ENCODE measurements at regions not wholly inside any gene's neighbourhood (a gene's known extent, or its start where the extent isn't known, plus 50 kb on each side); places are given as distances from the start of the nearest gene placed in this dataset.

GRCh38 chr4:86443495-86443894 is 83.6 kb upstream of the MAPK10 start (continued):
- TF ChIP-seq TOE1 (IDR thresholded peaks at IDR 0.05; ENCODE audit: borderline replicate concordance) (no peak), TOE1 (CRISPR knock-in tag; IDR thresholded peaks at IDR 0.05; ENCODE audit: borderline replicate concordance, low read depth) (no peak), ZNF644 (tag; IDR thresholded peaks at IDR 0.05; ENCODE audit: low read depth) (no peak), DIDO1 (tag; IDR thresholded peaks at IDR 0.05; ENCODE audit: low read depth) (no peak)

GRCh38 chr4:86446996-86447395 is 87.1 kb upstream of the MAPK10 start:
- CTCF ChIA-PET (ENCODE audit: low intra/inter-chr PET ratio) = no interaction called here
- no peak for DNase-seq (ENCODE audit: extremely low read depth in 1 of 4, low spot score in 3 of 4)
- H3K36me3 ChIP-seq (ENCODE audit: control insufficient read depth, insufficient read depth, low read length) = no peaks in the 10 kb centered on the region
- BruUV-seq (replicated peaks) = no TSS peak
- intact Hi-C loops (cut with micrococcal nuclease) (no loop called here), in situ Hi-C loops (cut with MboI) (no loop called here)
- H3K27me3 ChIP-seq (ENCODE audit: control insufficient read depth in 2 of 2, insufficient read depth in 2 of 2, low read length in 2 of 2) = no peaks in the 10 kb centered on the region
- H3K79me2 ChIP-seq (ENCODE audit: control insufficient read depth, insufficient read depth, low read length) = no peaks in the 10 kb centered on the region
- no peak overlapping the region for H3K4me3 ChIP-seq
- POLR2A ChIA-PET = no interaction called here
- H3K4me2 ChIP-seq (ENCODE audit: insufficient read depth, low read length) = no peak overlapping the region
- no peaks in the 10 kb centered on the region for H4K20me1 ChIP-seq (replicated peaks; ENCODE audit: control insufficient read depth, insufficient read depth, low read length)
- H3K4me1 ChIP-seq (replicated peaks in 1 of 2; ENCODE audit: control insufficient read depth in 2 of 2, insufficient read depth in 2 of 2, low read length in 2 of 2) = no peaks in the 10 kb centered on the region
- no peak overlapping the region for H2AFZ ChIP-seq (ENCODE audit: low read depth, low read length)
- ATAC-seq = no peak
- no peaks in the 10 kb centered on the region for H3K9me3 ChIP-seq (replicated peaks; ENCODE audit: control insufficient read depth, insufficient read depth, low read depth, low read length)
- FAIRE-seq = no peak
- no peak overlapping the region for H3K9ac ChIP-seq (ENCODE audit: insufficient read depth in 1 of 2, low read depth in 2 of 2, low read length in 2 of 2)
- 2% methylated on average over 5 of the region's 5 CpGs for WGBS (ENCODE audit: insufficient coverage, low coverage, missing lambda C conversion rate)
- no peak overlapping the region for H3K27ac ChIP-seq (ENCODE audit: extremely low read depth, low read depth, low read length)
- no peaks in the 10 kb centered on the region for H3K9me1 ChIP-seq (ENCODE audit: control insufficient read depth, insufficient read depth, low read length)
- no peak for TF ChIP-seq NKRF (IDR thresholded peaks at IDR 0.05; ENCODE audit: borderline replicate concordance)
- no peak for TF ChIP-seq NELFE (IDR thresholded peaks at IDR 0.05; ENCODE audit: insufficient read depth, insufficient read length)
- no peak for TF ChIP-seq RAD21 (CRISPR knock-in tag; conservative IDR thresholded peaks at IDR 0.05 in 1 of 2, IDR thresholded peaks at IDR 0.05 in 1 of 2)
- TF ChIP-seq HDAC2 (IDR thresholded peaks at IDR 0.05) = no peak
- TF ChIP-seq SMARCA4 (IDR thresholded peaks at IDR 0.05) = no peak
- TF ChIP-seq CBFB (CRISPR knock-in tag; IDR thresholded peaks at IDR 0.05) = no peak
- no peak for TF ChIP-seq STAT6 (CRISPR knock-in tag; IDR thresholded peaks at IDR 0.05)
- TF ChIP-seq RFX5 (IDR thresholded peaks at IDR 0.05; ENCODE audit: low read depth, low read length) = no peak
- TF ChIP-seq FOXJ3 (CRISPR knock-in tag; IDR thresholded peaks at IDR 0.05) = no peak
- TF ChIP-seq RBM39 (optimal IDR thresholded peaks at IDR 0.05; ENCODE audit: low read depth, low read length) = no peak
- no peak for TF ChIP-seq CREB3 (tag; conservative IDR thresholded peaks at IDR 0.05; ENCODE audit: low read depth)
- TF ChIP-seq ZNF436 (CRISPR knock-in tag; IDR thresholded peaks at IDR 0.05) = no peak
- TF ChIP-seq ZNF311 (CRISPR knock-in tag; IDR thresholded peaks at IDR 0.05) = no peak

Measured in K562 (cell line).